ENCODE measurements at regions not wholly inside any gene's neighbourhood (a gene's known extent, or its start where the extent isn't known, plus 50 kb on each side); places are given as distances from the start of the nearest gene placed in this dataset.

GRCh38 chr18:47453038-47453437 is 201.6 kb upstream of the SKOR2 start:
- Histone ChIP-seq H3K9me3 (no peaks in the 10 kb centered on the region), H3K4me1 (no peaks in the 10 kb centered on the region), H3K4me3 (ENCODE audit: low read depth, low read length) (no peak overlapping the region), H3K36me3 (ENCODE audit: control insufficient read depth, insufficient read depth, low read length) (no peaks in the 10 kb centered on the region), H3K27me3 (replicated peaks; ENCODE audit: control insufficient read depth, insufficient read depth, low read length) (no peaks in the 10 kb centered on the region)
- H3K27me3 Mint-ChIP-seq (ENCODE audit: insufficient read depth, unreplicated experiment), result no peaks in the 10 kb centered on the region
- BruUV-seq (replicated peaks), result no TSS peak
- no peak overlapping the region for H3K4me3 Mint-ChIP-seq (ENCODE audit: unreplicated experiment)
- ChIA-PET POLR2A (no interaction called here), CTCF (no interaction called here)
- no peak overlapping the region for H3K27ac Mint-ChIP-seq (ENCODE audit: unreplicated experiment)
- intact Hi-C loops (cut with micrococcal nuclease; ENCODE audit: unreplicated experiment), result no loop called here
- no peaks in the 10 kb centered on the region for H3K36me3 Mint-ChIP-seq (ENCODE audit: insufficient read depth, unreplicated experiment)
- H3K9me3 Mint-ChIP-seq (ENCODE audit: unreplicated experiment), result no peaks in the 10 kb centered on the region
- no peak for TF ChIP-seq CTCF (IDR thresholded peaks at IDR 0.05; ENCODE audit: insufficient read depth in 1 of 2, low read depth in 1 of 2, low read length in 1 of 2, severe bottlenecking in 1 of 2, unreplicated experiment in 1 of 2)
- no peaks in the 10 kb centered on the region for H3K4me1 Mint-ChIP-seq (ENCODE audit: low read depth, unreplicated experiment)
- no peak for DNase-seq

DNA sequence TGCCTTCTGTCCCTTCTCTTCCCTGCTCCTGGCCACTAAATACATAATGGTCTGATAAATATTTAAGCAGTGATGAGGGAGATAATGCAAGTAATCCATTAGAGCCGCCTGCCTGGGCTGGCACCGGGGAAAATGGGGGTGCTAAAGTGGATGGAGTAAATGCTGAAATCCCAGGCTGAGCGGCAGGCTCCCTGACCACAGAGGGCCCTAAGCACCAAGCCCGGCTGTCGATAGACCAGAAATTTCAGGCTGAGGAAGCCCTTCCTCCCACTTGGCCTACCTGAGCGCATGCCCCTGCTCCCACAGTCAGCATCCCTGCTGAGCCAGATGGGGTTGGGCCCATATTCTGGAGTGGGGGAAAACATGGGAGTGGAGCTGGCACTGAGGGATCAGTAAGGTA is 197.5 kb upstream of the SKOR2 start:
- Mint-ChIP-seq H3K27me3 (ENCODE audit: insufficient read depth, unreplicated experiment) (peaks cover 3% of the 10 kb centered on the region), H3K36me3 (ENCODE audit: insufficient read depth, unreplicated experiment) (no peaks in the 10 kb centered on the region), H3K27ac (ENCODE audit: unreplicated experiment) (no peak overlapping the region), H3K9me3 (ENCODE audit: unreplicated experiment) (peaks cover 7% of the 10 kb centered on the region), H3K4me3 (ENCODE audit: unreplicated experiment) (no peak overlapping the region), H3K4me1 (ENCODE audit: low read depth, unreplicated experiment) (no peaks in the 10 kb centered on the region)
- intact Hi-C loops (cut with micrococcal nuclease; ENCODE audit: unreplicated experiment), result no loop called here
- no peak for DNase-seq
- ChIA-PET POLR2A (no interaction called here), CTCF (no interaction called here)
- H3K27me3 ChIP-seq (replicated peaks; ENCODE audit: control insufficient read depth, insufficient read depth, low read length), result no peaks in the 10 kb centered on the region
- no peak overlapping the region for H3K4me3 ChIP-seq (ENCODE audit: low read depth, low read length)
- BruUV-seq (replicated peaks), result no TSS peak
- no peak for TF ChIP-seq CTCF (IDR thresholded peaks at IDR 0.05; ENCODE audit: insufficient read depth in 1 of 2, low read depth in 1 of 2, low read length in 1 of 2, severe bottlenecking in 1 of 2, unreplicated experiment in 1 of 2)
- H3K36me3 ChIP-seq (ENCODE audit: control insufficient read depth, insufficient read depth, low read length), result no peaks in the 10 kb centered on the region
- H3K9me3 ChIP-seq, result no peaks in the 10 kb centered on the region
- no peaks in the 10 kb centered on the region for H3K4me1 ChIP-seq

DNA sequence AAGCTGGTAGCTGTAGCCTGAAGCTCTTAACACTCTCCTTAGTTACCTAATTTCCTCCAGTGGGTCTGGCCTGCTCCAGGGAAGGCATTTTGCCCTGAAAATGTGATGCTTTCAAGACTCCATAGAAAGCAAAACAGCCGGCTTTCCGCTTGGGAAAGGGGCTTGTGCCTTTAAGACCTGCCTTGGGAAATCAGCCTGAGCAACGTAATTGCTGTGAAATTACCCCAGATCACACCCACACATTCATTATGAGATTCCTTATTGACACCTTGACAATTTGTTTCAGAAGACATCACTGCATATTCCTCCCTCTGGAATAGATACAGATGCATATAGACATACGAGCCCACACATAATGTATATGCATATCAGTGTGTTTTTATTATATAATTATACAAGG is 190.5 kb upstream of the SKOR2 start:
- H3K27ac Mint-ChIP-seq (ENCODE audit: unreplicated experiment), result no peak overlapping the region
- no TSS peak for BruUV-seq (replicated peaks)
- Histone ChIP-seq H3K4me1 (no peaks in the 10 kb centered on the region), H3K9me3 (no peaks in the 10 kb centered on the region), H3K27me3 (replicated peaks; ENCODE audit: control insufficient read depth, insufficient read depth, low read length) (no peaks in the 10 kb centered on the region), H3K36me3 (ENCODE audit: control insufficient read depth, insufficient read depth, low read length) (no peaks in the 10 kb centered on the region), H3K4me3 (ENCODE audit: low read depth, low read length) (no peak overlapping the region)
- H3K27me3 Mint-ChIP-seq (ENCODE audit: insufficient read depth, unreplicated experiment), result peaks cover 16% of the 10 kb centered on the region
- ChIA-PET CTCF (no interaction called here), POLR2A (no interaction called here)
- intact Hi-C loops (cut with micrococcal nuclease; ENCODE audit: unreplicated experiment), result no loop called here
- no peaks in the 10 kb centered on the region for H3K4me1 Mint-ChIP-seq (ENCODE audit: low read depth, unreplicated experiment)
- no peak for TF ChIP-seq CTCF (IDR thresholded peaks at IDR 0.05; ENCODE audit: insufficient read depth in 1 of 2, low read depth in 1 of 2, low read length in 1 of 2, severe bottlenecking in 1 of 2, unreplicated experiment in 1 of 2)
- no peak for DNase-seq
- H3K4me3 Mint-ChIP-seq (ENCODE audit: unreplicated experiment), result no peak overlapping the region
- H3K36me3 Mint-ChIP-seq (ENCODE audit: insufficient read depth, unreplicated experiment), result no peaks in the 10 kb centered on the region
- H3K9me3 Mint-ChIP-seq (ENCODE audit: unreplicated experiment), result peaks cover 7% of the 10 kb centered on the region

Data from Caco-2 (cell line).